ENCODE measurements at regions not wholly inside any gene's neighbourhood (a gene's known extent, or its start where the extent isn't known, plus 50 kb on each side); places are given as distances from the start of the nearest gene placed in this dataset.
A peak's percentile ranks its signal among the peaks of the same experiment; 100 is the strongest.

- no peak overlapping the region for H2AFZ ChIP-seq (ENCODE audit: low read depth, low read length)
- no peaks in the 10 kb centered on the region for H3K79me2 ChIP-seq (ENCODE audit: control insufficient read depth, insufficient read depth, low read length)
- H4K20me1 ChIP-seq (replicated peaks; ENCODE audit: control insufficient read depth, insufficient read depth, low read length) = no peaks in the 10 kb centered on the region
- peaks cover 27 to 37% of the 10 kb centered on the region in 2 experiments for H3K4me1 ChIP-seq (replicated peaks in 1 of 2; ENCODE audit: control insufficient read depth in 2 of 2, insufficient read depth in 2 of 2, low read length in 2 of 2)
- WGBS (ENCODE audit: insufficient coverage, low coverage, missing lambda C conversion rate) = 23% methylated on average over 2 of the region's 2 CpGs
- H3K4me2 ChIP-seq (ENCODE audit: insufficient read depth, low read length) = no peak overlapping the region
- no peaks in the 10 kb centered on the region for H3K9me1 ChIP-seq (ENCODE audit: control insufficient read depth, insufficient read depth, low read length)
- no peak overlapping the region for H3K27ac ChIP-seq (ENCODE audit: extremely low read depth, low read depth, low read length)
- in situ Hi-C loops (cut with MboI) = no loop called here
- intact Hi-C loops (cut with micrococcal nuclease) = no loop called here
- ChIA-PET CTCF (ENCODE audit: low intra/inter-chr PET ratio) (no interaction called here), POLR2A (interaction anchor here (0.6 to 1.9 kb wide), 9 partner anchors 9 to 212 kb away, joined by 3 to 8 read pairs (median 4); partner anchors contain the start of gene VEGFA)
- no peak for TF ChIP-seq BRD9 (IDR thresholded peaks at IDR 0.05; ENCODE audit: low read depth, partially characterized antibody)
- TF ChIP-seq SMARCA5 (IDR thresholded peaks at IDR 0.05) = no peak
- TF ChIP-seq MCM7 (IDR thresholded peaks at IDR 0.05) = no peak
- TF ChIP-seq PHF20 (IDR thresholded peaks at IDR 0.05; ENCODE audit: partially characterized antibody) = no peak
- 0 out of 2 replicates have a peak, but pooled peaks have one; percentile 43 for TF ChIP-seq ZNF282 (CRISPR knock-in tag; IDR thresholded peaks at IDR 0.05)
- no peak for TF ChIP-seq ERF (CRISPR knock-in tag; IDR thresholded peaks at IDR 0.05)
- TF ChIP-seq ZNF668 (CRISPR knock-in tag; IDR thresholded peaks at IDR 0.05) = no peak
- TF ChIP-seq RFX5 (IDR thresholded peaks at IDR 0.05; ENCODE audit: low read depth, low read length) = no peak
- DNase-seq (ENCODE audit: extremely low read depth in 1 of 4, low spot score in 3 of 4) (no peak), FAIRE-seq (no peak), ATAC-seq (no peak)
- BruUV-seq (replicated peaks) = no TSS peak
- peak overlapping the region in 1 of 2 experiments; percentile 69; a peak in 1 of 4 replicates for H3K9ac ChIP-seq (ENCODE audit: insufficient read depth in 1 of 2, low read depth in 2 of 2, low read length in 2 of 2)
- H3K27me3 ChIP-seq (ENCODE audit: control insufficient read depth in 2 of 2, insufficient read depth in 2 of 2, low read length in 2 of 2) = no peaks in the 10 kb centered on the region
- no peaks in the 10 kb centered on the region for H3K9me3 ChIP-seq (replicated peaks; ENCODE audit: control insufficient read depth, insufficient read depth, low read depth, low read length)
- H3K4me3 ChIP-seq = no peak overlapping the region
- no peaks in the 10 kb centered on the region for H3K36me3 ChIP-seq (ENCODE audit: control insufficient read depth, insufficient read depth, low read length)
Observed at GRCh38 chr6:43982084-43982625, 145.1 kb downstream of the MRPL14 start.

Measured in K562 (cell line).